MM.1S (cell line): ENCODE measurements at regions not wholly inside any gene's neighbourhood (a gene's known extent, or its start where the extent isn't known, plus 50 kb on each side); places are given as distances from the start of the nearest gene placed in this dataset.

Experiments used
- CTCF ChIP-seq: fragments of 300-600 bp; sonication (generic); IDR thresholded peaks from 2 replicates; pipeline ENCODE4 v1.5.1; 2016; ENCODE audit warnings: antibody characterized with exemption, low read length, mixed read lengths
- EZH2 ChIP-seq: fragments of 300-600 bp; sonication (generic); optimal IDR thresholded peaks from 2 replicates; pipeline ENCODE3; 2017; ENCODE audit warnings: low read depth, mild to moderate bottlenecking, antibody characterized with exemption, low read length, mixed read lengths

GRCh38 chr2:18125303-18125702 lies 246.8 kb downstream of the KCNS3 start:
- TF ChIP-seq CTCF: no peak
- TF ChIP-seq EZH2: no peak
